T-helper 2 cell (primary cell): ENCODE measurements at regions not wholly inside any gene's neighbourhood (a gene's known extent, or its start where the extent isn't known, plus 50 kb on each side); places are given as distances from the start of the nearest gene placed in this dataset.
"Not testable (repeated sequence)": the region's sequence is repeated elsewhere in the genome, so short reads cannot be mapped to it uniquely, and the experiment has no call there.

ENCODE experiments used
- DNase-seq, 5 experiments: peaks; one replicate each; pipeline versions ENCODE4 v3.0.0 to v3.0.0-alpha.2; 2012 to 2022

- DNase-seq, result no peak
These were observed 295.2 kb upstream of the CCDC179 start for GRCh38 chr11:23155503-23155902.

- DNase-seq, result no peak
These were observed 303.7 kb upstream of the CCDC179 start for GRCh38 chr11:23164022-23164421.

- DNase-seq, result no peak
These were observed 306.1 kb upstream of the CCDC179 start for GRCh38 chr11:23166376-23166775.

- DNase-seq, result no peak
These were observed 319.3 kb upstream of the CCDC179 start for GRCh38 chr11:23179609-23180008.

- peak in 1 of 5 experiments; percentile 9 for DNase-seq
These were observed 320.9 kb upstream of the CCDC179 start for GRCh38 chr11:23181022-23181807.

- no peak for DNase-seq
These were observed 332.0 kb upstream of the CCDC179 start for GRCh38 chr11:23192256-23192655.

- no peak for DNase-seq
These were observed 341.8 kb upstream of the CCDC179 start for GRCh38 chr11:23201936-23202522.

- DNase-seq, result no peak
These were observed 342.3 kb upstream of the CCDC179 start for GRCh38 chr11:23202611-23203010.

- no peak for DNase-seq
These were observed 345.0 kb upstream of the CCDC179 start for GRCh38 chr11:23205156-23205871.

GRCh38 chr11:23206741-23207336, 346.6 kb upstream of the CCDC179 start:
- DNase-seq, result no peak

- DNase-seq, result no peak
These were observed 350.9 kb upstream of the CCDC179 start for GRCh38 chr11:23211221-23211620.

GRCh38 chr11:23212807-23213206, 352.5 kb upstream of the CCDC179 start:
- DNase-seq, result no peak

GRCh38 chr11:23217072-23217471, 356.8 kb upstream of the CCDC179 start:
- DNase-seq, result no peak

GRCh38 chr11:23220086-23220485, 359.8 kb upstream of the CCDC179 start:
- not testable (repeated sequence) for DNase-seq

GRCh38 chr11:23221366-23221765, 361.1 kb upstream of the CCDC179 start:
- no peak for DNase-seq

GRCh38 chr11:23226331-23227077, 366.2 kb upstream of the CCDC179 start:
- no peak for DNase-seq

- no peak for DNase-seq
These were observed 366.8 kb upstream of the CCDC179 start for GRCh38 chr11:23227078-23227445.

GRCh38 chr11:23232652-23233051, 372.4 kb upstream of the CCDC179 start:
- DNase-seq, result no peak

GRCh38 chr11:23233075-23233474, 372.8 kb upstream of the CCDC179 start:
- DNase-seq, result no peak

GRCh38 chr11:23236826-23237555, 376.7 kb upstream of the CCDC179 start:
- no peak for DNase-seq

GRCh38 chr11:23252426-23252825, 392.2 kb upstream of the CCDC179 start:
- no peak for DNase-seq

- no peak for DNase-seq
These were observed 396.8 kb upstream of the CCDC179 start for GRCh38 chr11:23257088-23257487.
